GM23248 (cell line): ENCODE measurements at regions not wholly inside any gene's neighbourhood (a gene's known extent, or its start where the extent isn't known, plus 50 kb on each side); places are given as distances from the start of the nearest gene placed in this dataset.

Experiments used
- EZH2 ChIP-seq: fragments of 200-600 bp; sonication (generic); IDR thresholded peaks from 2 replicates; pipeline ENCODE4 v1.6.1; 2018; ENCODE audit warnings: antibody characterized with exemption, mild to moderate bottlenecking; ENCODE audit not compliant: insufficient read depth, poor library complexity, severe bottlenecking
- EZH2phosphoT487 ChIP-seq: fragments of 200-600 bp; sonication (generic); IDR thresholded peaks from 2 replicates; pipeline ENCODE4 v1.6.1; 2018; ENCODE audit warnings: antibody characterized with exemption, moderate library complexity, mild to moderate bottlenecking, low read depth; ENCODE audit not compliant: insufficient read depth

GRCh38 chr13:26951581-26952177 lies 191.1 kb upstream of the GPR12 start:
- TF ChIP-seq EZH2phosphoT487 = no peak
- no peak for TF ChIP-seq EZH2
